ENCODE measurements at regions not wholly inside any gene's neighbourhood (a gene's known extent, or its start where the extent isn't known, plus 50 kb on each side); places are given as distances from the start of the nearest gene placed in this dataset.
"Not testable (repeated sequence)": the region's sequence is repeated elsewhere in the genome, so short reads cannot be mapped to it uniquely, and the experiment has no call there.

DNA sequence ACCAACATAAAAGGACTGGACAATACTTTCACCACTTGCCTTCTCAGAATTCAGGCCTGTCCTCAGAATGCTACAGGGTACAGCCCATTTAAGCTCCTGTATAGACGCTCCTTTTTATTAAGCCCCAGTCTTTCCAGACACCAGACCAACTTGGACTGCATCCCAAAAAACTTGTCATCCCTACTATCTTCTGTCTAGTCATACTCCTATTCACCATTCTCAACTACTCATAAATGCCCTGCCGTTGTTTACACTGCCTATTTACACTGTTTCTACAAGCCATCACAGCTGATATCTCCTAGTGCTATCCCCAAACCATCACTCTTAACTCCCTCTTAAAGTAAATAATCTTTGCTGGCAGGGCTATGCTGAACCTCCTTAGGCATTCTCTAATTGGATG, 123.2 kb upstream of the RMP24 start:
- H3K79me2 ChIP-seq (ENCODE audit: control insufficient read depth, insufficient read depth, low read length); H3K36me3 ChIP-seq (ENCODE audit: control insufficient read depth in 2 of 2, extremely low read depth in 1 of 2, insufficient read depth in 2 of 2, low read length in 2 of 2); CTCF ChIA-PET; FAIRE-seq; H3K4me3 ChIP-seq (replicated peaks in 1 of 3; ENCODE audit: insufficient read depth in 1 of 3, low read depth in 1 of 3, low read length in 3 of 3); H3K9me1 ChIP-seq (replicated peaks; ENCODE audit: control insufficient read depth, extremely low read depth, insufficient read depth, low read length); H3K4me2 ChIP-seq (ENCODE audit: insufficient read depth, low read length); H3K9me3 ChIP-seq (replicated peaks; ENCODE audit: control insufficient read depth, insufficient read depth, low read length); dilution Hi-C loops (cut with MboI; ENCODE audit: extremely low pct_ligation_motif_present, low sequenced_read_pairs); intact Hi-C loops (cut with micrococcal nuclease); H3K9ac ChIP-seq (replicated peaks; ENCODE audit: extremely low read depth, insufficient read depth, low read length); POLR2A ChIA-PET; DNase-seq (ENCODE audit: low read depth, low spot score); H2AFZ ChIP-seq (ENCODE audit: low read depth, low read length); H3K27me3 ChIP-seq (ENCODE audit: control insufficient read depth in 2 of 2, insufficient read depth in 2 of 2, low read length in 2 of 2); BruUV-seq (replicated peaks); H3K4me1 ChIP-seq (ENCODE audit: control insufficient read depth, extremely low read depth, insufficient read depth, low read length); H3K27ac ChIP-seq (ENCODE audit: insufficient read depth, low read depth, low read length); H4K20me1 ChIP-seq (replicated peaks; ENCODE audit: control insufficient read depth, extremely low read depth, insufficient read depth, low read length): not testable (repeated sequence)

DNA sequence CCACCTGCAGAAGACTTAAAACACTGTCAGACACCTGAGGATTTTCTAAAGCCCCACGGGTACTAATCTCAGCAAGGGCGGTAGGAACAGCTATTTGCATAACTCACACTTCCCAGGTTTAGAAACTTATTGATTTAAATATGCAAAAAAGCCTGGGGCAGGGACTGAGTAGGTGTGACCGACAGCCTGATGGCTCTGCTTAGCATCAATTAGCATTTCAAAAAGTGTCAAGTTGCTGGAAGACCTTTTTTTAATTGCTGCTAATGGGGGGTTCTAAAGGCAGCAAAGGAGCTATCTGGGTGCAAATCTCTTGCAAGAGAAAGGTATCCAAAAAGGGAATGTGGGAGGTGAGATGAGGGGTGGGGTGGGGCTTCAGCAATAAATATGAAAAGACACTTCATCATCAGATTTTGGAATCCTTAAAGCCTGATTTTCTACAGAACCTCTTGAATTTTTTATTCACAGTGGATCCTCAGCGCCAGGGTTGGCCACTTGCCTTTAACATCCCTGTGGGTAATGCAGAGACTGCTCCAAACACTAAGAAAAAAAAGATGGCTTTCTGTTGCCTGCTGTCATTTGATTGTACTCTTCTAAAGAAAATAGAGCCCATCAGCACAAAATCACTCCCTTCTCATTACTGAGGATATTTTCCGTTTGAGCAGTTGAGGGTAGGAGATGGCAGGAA, 121.1 kb upstream of the RMP24 start:
- ChIA-PET CTCF (interaction anchor here (1.2 kb wide), 1 partner anchor 99 kb away, joined by 4 read pairs; no protein-coding TSS in a partner anchor), POLR2A (no interaction called here)
- no TSS peak for BruUV-seq (replicated peaks)
- dilution Hi-C loops (cut with MboI; ENCODE audit: extremely low pct_ligation_motif_present, low sequenced_read_pairs) (no loop called here), intact Hi-C loops (cut with micrococcal nuclease) (loop anchor here (5.0 kb wide), 1 partner anchor 444 kb away; no protein-coding TSS in a partner anchor)
- Histone ChIP-seq H3K9me1 (replicated peaks; ENCODE audit: control insufficient read depth, extremely low read depth, insufficient read depth, low read length) (no peaks in the 10 kb centered on the region), H3K27me3 (ENCODE audit: control insufficient read depth in 2 of 2, insufficient read depth in 2 of 2, low read length in 2 of 2) (peaks cover 0 to 5% of the 10 kb centered on the region in 2 experiments), H3K79me2 (ENCODE audit: control insufficient read depth, insufficient read depth, low read length) (no peaks in the 10 kb centered on the region), H3K9ac (replicated peaks; ENCODE audit: extremely low read depth, insufficient read depth, low read length) (no peak overlapping the region), H4K20me1 (replicated peaks; ENCODE audit: control insufficient read depth, extremely low read depth, insufficient read depth, low read length) (no peaks in the 10 kb centered on the region), H3K36me3 (ENCODE audit: control insufficient read depth in 2 of 2, extremely low read depth in 1 of 2, insufficient read depth in 2 of 2, low read length in 2 of 2) (no peaks in the 10 kb centered on the region), H3K9me3 (replicated peaks; ENCODE audit: control insufficient read depth, insufficient read depth, low read length) (no peaks in the 10 kb centered on the region), H3K4me3 (replicated peaks in 1 of 3; ENCODE audit: insufficient read depth in 1 of 3, low read depth in 1 of 3, low read length in 3 of 3) (no peak overlapping the region), H2AFZ (ENCODE audit: low read depth, low read length) (no peak overlapping the region), H3K4me2 (ENCODE audit: insufficient read depth, low read length) (no peak overlapping the region), H3K4me1 (ENCODE audit: control insufficient read depth, extremely low read depth, insufficient read depth, low read length) (no peaks in the 10 kb centered on the region), H3K27ac (ENCODE audit: insufficient read depth, low read depth, low read length) (no peak overlapping the region)
- no peak for DNase-seq (ENCODE audit: low read depth, low spot score)
- FAIRE-seq = no peak
- TF ChIP-seq MYC (IDR thresholded peaks at IDR 0.05; ENCODE audit: low read depth, low read length) = no peak
- no peak for TF ChIP-seq JUN (IDR thresholded peaks at IDR 0.05; ENCODE audit: borderline replicate concordance, insufficient read depth, insufficient read length, low read depth)
- TF ChIP-seq GATA2 (IDR thresholded peaks at IDR 0.05; ENCODE audit: insufficient read depth, insufficient read length, low read depth, low read length) = no peak
- TF ChIP-seq FOS (IDR thresholded peaks at IDR 0.05; ENCODE audit: borderline replicate concordance, insufficient read depth, low read length) = no peak
- TF ChIP-seq, protein P1, sequence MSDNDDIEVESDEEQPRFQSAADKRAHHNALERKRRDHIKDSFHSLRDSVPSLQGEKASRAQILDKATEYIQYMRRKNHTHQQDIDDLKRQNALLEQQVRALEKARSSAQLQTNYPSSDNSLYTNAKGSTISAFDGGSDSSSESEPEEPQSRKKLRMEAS (IDR thresholded peaks at IDR 0.05; ENCODE audit: insufficient read depth, insufficient read length) = no peak
- TF ChIP-seq, protein P2, sequence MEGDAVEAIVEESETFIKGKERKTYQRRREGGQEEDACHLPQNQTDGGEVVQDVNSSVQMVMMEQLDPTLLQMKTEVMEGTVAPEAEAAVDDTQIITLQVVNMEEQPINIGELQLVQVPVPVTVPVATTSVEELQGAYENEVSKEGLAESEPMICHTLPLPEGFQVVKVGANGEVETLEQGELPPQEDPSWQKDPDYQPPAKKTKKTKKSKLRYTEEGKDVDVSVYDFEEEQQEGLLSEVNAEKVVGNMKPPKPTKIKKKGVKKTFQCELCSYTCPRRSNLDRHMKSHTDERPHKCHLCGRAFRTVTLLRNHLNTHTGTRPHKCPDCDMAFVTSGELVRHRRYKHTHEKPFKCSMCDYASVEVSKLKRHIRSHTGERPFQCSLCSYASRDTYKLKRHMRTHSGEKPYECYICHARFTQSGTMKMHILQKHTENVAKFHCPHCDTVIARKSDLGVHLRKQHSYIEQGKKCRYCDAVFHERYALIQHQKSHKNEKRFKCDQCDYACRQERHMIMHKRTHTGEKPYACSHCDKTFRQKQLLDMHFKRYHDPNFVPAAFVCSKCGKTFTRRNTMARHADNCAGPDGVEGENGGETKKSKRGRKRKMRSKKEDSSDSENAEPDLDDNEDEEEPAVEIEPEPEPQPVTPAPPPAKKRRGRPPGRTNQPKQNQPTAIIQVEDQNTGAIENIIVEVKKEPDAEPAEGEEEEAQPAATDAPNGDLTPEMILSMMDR (IDR thresholded peaks at IDR 0.05; ENCODE audit: extremely low read depth in 1 of 2, insufficient read depth in 1 of 2, low read depth in 1 of 2, low read length in 2 of 2) = no peak
- no peak for TF ChIP-seq EZH2 (IDR thresholded peaks at IDR 0.05; ENCODE audit: borderline replicate concordance, low read depth, low read length, severe bottlenecking)
- TF ChIP-seq POLR2AphosphoS5 (IDR thresholded peaks at IDR 0.05; ENCODE audit: insufficient read depth, low read depth, low read length) = no peak
- TF ChIP-seq POLR2A (IDR thresholded peaks at IDR 0.05; ENCODE audit: low read depth, low read length) = no peak

Data from endothelial cell of umbilical vein (primary cell).